OCI-LY3 (cell line): ENCODE measurements at regions not wholly inside any gene's neighbourhood (a gene's known extent, or its start where the extent isn't known, plus 50 kb on each side); places are given as distances from the start of the nearest gene placed in this dataset.

Experiments
- CTCF ChIP-seq: fragments of 200-600, 300-600 bp; sonication (generic); IDR thresholded peaks from 2 replicates; pipeline ENCODE4 v1.5.1; 2014; ENCODE audit warnings: antibody characterized with exemption, low read length, low read depth
- EZH2phosphoT487 ChIP-seq: fragments of 200-600 bp; shearing (Covaris generic); IDR thresholded peaks from 2 replicates; pipeline ENCODE4 v1.6.1; 2018; ENCODE audit warnings: antibody characterized with exemption, mixed run types, low read depth

GRCh38 chr6:112725541-112726085, 378.5 kb downstream of the RFPL4B start:
- no peak for TF ChIP-seq CTCF
- TF ChIP-seq EZH2phosphoT487: no peak
